ENCODE measurements at regions not wholly inside any gene's neighbourhood (a gene's known extent, or its start where the extent isn't known, plus 50 kb on each side); places are given as distances from the start of the nearest gene placed in this dataset.

- DNase-seq (ENCODE audit: low spot score), result no peak
Observed at GRCh38 chr18:44521668-44522022, 159.0 kb upstream of the SETBP1 start.

GRCh38 chr18:44526705-44527415, 153.8 kb upstream of the SETBP1 start:
- H3K27me3 Mint-ChIP-seq (ENCODE audit: low read depth), result no peaks in the 10 kb centered on the region
- DNase-seq (ENCODE audit: low spot score), result no peak
- no peak for TF ChIP-seq CTCF (IDR thresholded peaks at IDR 0.05)
- peaks cover 2% of the 10 kb centered on the region for H3K4me1 Mint-ChIP-seq (ENCODE audit: low read depth)
- no peak overlapping the region for H3K4me3 Mint-ChIP-seq (ENCODE audit: unreplicated experiment)
- no peaks in the 10 kb centered on the region for H3K9me3 Mint-ChIP-seq (ENCODE audit: low read depth)
- no peak overlapping the region for H3K27ac Mint-ChIP-seq (ENCODE audit: unreplicated experiment)
- H3K36me3 Mint-ChIP-seq (ENCODE audit: low read depth), result no peaks in the 10 kb centered on the region

More at GRCh38 chr18:44521668-44522022, 159.0 kb upstream of the SETBP1 start:
- no peaks in the 10 kb centered on the region for H3K36me3 Mint-ChIP-seq (ENCODE audit: low read depth)
- no peak for TF ChIP-seq CTCF (IDR thresholded peaks at IDR 0.05)
- no peaks in the 10 kb centered on the region for H3K27me3 Mint-ChIP-seq (ENCODE audit: low read depth)
- H3K4me1 Mint-ChIP-seq (ENCODE audit: low read depth), result peaks cover 22% of the 10 kb centered on the region
- H3K4me3 Mint-ChIP-seq (ENCODE audit: unreplicated experiment), result no peak overlapping the region
- H3K27ac Mint-ChIP-seq (ENCODE audit: unreplicated experiment), result peak overlapping the region; percentile 55
- H3K9me3 Mint-ChIP-seq (ENCODE audit: low read depth), result no peaks in the 10 kb centered on the region

- Mint-ChIP-seq H3K27me3 (ENCODE audit: low read depth) (no peaks in the 10 kb centered on the region), H3K9me3 (ENCODE audit: low read depth) (peaks cover 6% of the 10 kb centered on the region), H3K4me3 (ENCODE audit: unreplicated experiment) (no peak overlapping the region), H3K36me3 (ENCODE audit: low read depth) (no peaks in the 10 kb centered on the region), H3K4me1 (ENCODE audit: low read depth) (peaks cover 32% of the 10 kb centered on the region), H3K27ac (ENCODE audit: unreplicated experiment) (no peak overlapping the region)
- DNase-seq (ENCODE audit: low spot score), result no peak
- no peak for TF ChIP-seq CTCF (IDR thresholded peaks at IDR 0.05)
Observed at GRCh38 chr18:44533071-44533470, 147.6 kb upstream of the SETBP1 start.

- TF ChIP-seq CTCF (IDR thresholded peaks at IDR 0.05), result no peak
- no peaks in the 10 kb centered on the region for H3K27me3 Mint-ChIP-seq (ENCODE audit: low read depth)
- DNase-seq (ENCODE audit: low spot score), result no peak
- no peak overlapping the region for H3K4me3 Mint-ChIP-seq (ENCODE audit: unreplicated experiment)
- H3K9me3 Mint-ChIP-seq (ENCODE audit: low read depth), result peaks cover 6% of the 10 kb centered on the region
- H3K4me1 Mint-ChIP-seq (ENCODE audit: low read depth), result peaks cover 48% of the 10 kb centered on the region
- no peaks in the 10 kb centered on the region for H3K36me3 Mint-ChIP-seq (ENCODE audit: low read depth)
- H3K27ac Mint-ChIP-seq (ENCODE audit: unreplicated experiment), result peak overlapping the region; percentile 39
Observed at GRCh38 chr18:44536046-44536445, 144.6 kb upstream of the SETBP1 start.

GRCh38 chr18:44536619-44537018, 144.1 kb upstream of the SETBP1 start:
- Mint-ChIP-seq H3K4me3 (ENCODE audit: unreplicated experiment) (no peak overlapping the region), H3K4me1 (ENCODE audit: low read depth) (peaks cover 53% of the 10 kb centered on the region), H3K9me3 (ENCODE audit: low read depth) (peaks cover 6% of the 10 kb centered on the region), H3K27ac (ENCODE audit: unreplicated experiment) (peak overlapping the region; percentile 81), H3K27me3 (ENCODE audit: low read depth) (no peaks in the 10 kb centered on the region), H3K36me3 (ENCODE audit: low read depth) (no peaks in the 10 kb centered on the region)
- DNase-seq (ENCODE audit: low spot score), result no peak
- TF ChIP-seq CTCF (IDR thresholded peaks at IDR 0.05), result no peak

Measured in chondrocyte (in vitro differentiated cells).